Heart right ventricle (tissue), 16 donors: ENCODE measurements at regions not wholly inside any gene's neighbourhood (a gene's known extent, or its start where the extent isn't known, plus 50 kb on each side); places are given as distances from the start of the nearest gene placed in this dataset.

ENCODE experiments used
- ATAC-seq, 8 donors: fragments of 200-7000 bp; cut with Tn5 transposase; one replicate each; pipeline ENCODE4 v1.9.1; 2020; ENCODE audit warnings: mild to moderate bottlenecking in 8 of 8, moderate library complexity in 8 of 8, moderate number of reproducible peaks in 1 of 8
- DNase-seq, 2 donors: peaks; one replicate each; pipeline ENCODE4 v3.0.0-alpha.2; 2020
- H3K27ac ChIP-seq, 10 donors: fragments of 200-600 bp; sonication (generic) in 2 of 10; one replicate each; pipeline versions ENCODE4 v1.5.0 to v1.8.0; 2020 to 2022; ENCODE audit warnings: mild to moderate bottlenecking in 3 of 10
- H3K27me3 ChIP-seq, 7 donors: fragments of 200-600 bp; one replicate each; pipeline ENCODE4 v1.8.0; 2021 to 2022; ENCODE audit warnings: mild to moderate bottlenecking in 2 of 7
- H3K36me3 ChIP-seq, 9 donors: fragments of 200-600 bp; sonication (generic) in 1 of 9; one replicate each; pipeline versions ENCODE4 v1.5.0 to v1.8.0; 2020 to 2022; ENCODE audit warnings: mild to moderate bottlenecking in 2 of 9
- H3K4me1 ChIP-seq, 9 donors: fragments of 200-600 bp; sonication (generic) in 1 of 9; one replicate each; pipeline versions ENCODE4 v1.5.0 to v1.8.0; 2020 to 2022; ENCODE audit warnings: mild to moderate bottlenecking in 4 of 9
- H3K4me3 ChIP-seq, 10 donors: fragments of 200-600 bp; sonication (generic) in 2 of 10; one replicate each; pipeline versions ENCODE4 v1.5.0 to v1.8.0; 2020 to 2022; ENCODE audit warnings: mild to moderate bottlenecking in 7 of 10, moderate library complexity in 2 of 10
- H3K9me3 ChIP-seq, 11 donors: fragments of 200-600 bp in 10 of 11; sonication (generic) in 2 of 11; one replicate each; pipeline versions ENCODE4 v1.5.0 to v1.8.0; 2013 to 2022; ENCODE audit warnings: mild to moderate bottlenecking in 2 of 11, control low read depth in 1 of 11, moderate library complexity in 1 of 11
- WGBS, 2 donors: extraction: QIAGEN DNeasy Blood & Tissue Kit; methylation state at CpG; one replicate each; pipeline ENCODE4 v1.1.7; 2013; ENCODE audit warnings: inconsistent platforms in 1 of 2; 5-methylcytosine and 5-hydroxymethylcytosine counted together
- intact Hi-C, 10 donors: fragments of 100-400 bp; cut with DNase I; formaldehyde crosslinking; loops; one replicate each; pipeline versions ENCODE4 v1.11.1 to v1.14.2; 2022
- TF ChIP-seq, protein P1 (sequence below), 9 donors: fragments of 200-600 bp; sonication (generic) in 2 of 9; IDR thresholded peaks; one replicate each; pipeline versions ENCODE4 v1.5.0 to v1.8.0; 2021 to 2022; ENCODE audit warnings: antibody characterized with exemption in 9 of 9, mild to moderate bottlenecking in 5 of 9, moderate library complexity in 1 of 9
- donor health status: Arrhythmogenic right ventricular cardiomyopathy.
- donor health status: ischemic (EF 13 %, LVEDD 7.1; RV severe dilation, severe dysfunction).
- donor health status: healthy with polysubstance abuse.
- donor health status: DM: no; HTN: yes; CAD: no.
- donor health status: DM: no; HTN: no; CAD: no.
- donor health status: ischemic (EF 25% LVEDD 6.9; RV normal size, moderate dysfunction).
- donor health status: ischemic (EF 25% LVEDD 5.7; RV mildly dilated, moderate dysfunction).
- donor health status: healthy.
- donor health status: DM: yes; HTN: yes; CAD: no.
- donor health status: Ischemic cardiomyopathy.
- donor health status: ischemic (EF 35%, LVEDD 5.7; RV mildly dilated, moderate dysfunction).
- donor health status: nonischemic (EF 11% LVEDD 7.7; RV severe dilation, severe dysfunction).
- donor health status: DM: yes; HTN: yes; CAD: no.
- donor health status: PGD.
- donor health status: ischemic (EF 29% LVEDD 5.4; RV normal size, mild dysfunction).
- donor health status: nonischemic (EF 23%, LVEDD 6.1; RV moderate dilation, normal function).

DNA sequence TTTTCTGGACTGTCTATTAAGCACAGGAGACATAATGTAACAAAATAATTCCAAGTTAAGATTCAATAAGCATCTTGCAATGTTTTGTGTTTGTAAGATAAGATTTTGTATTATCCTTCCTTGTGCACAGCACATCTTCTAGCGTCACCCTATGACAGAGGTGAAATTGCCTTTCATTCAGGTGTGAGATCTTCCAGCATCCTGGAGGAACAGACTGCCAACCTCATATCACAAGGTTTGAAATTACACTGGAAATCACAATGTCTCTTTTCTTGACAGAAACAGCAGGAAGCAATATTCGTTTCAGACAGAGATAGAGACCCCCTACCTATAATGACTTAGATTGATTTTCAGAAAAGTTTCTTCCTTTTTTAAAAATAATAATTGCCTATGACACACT, 668.6 kb downstream of the GABRG1 start:
- H3K4me1 ChIP-seq: no peaks in the 10 kb centered on the region
- intact Hi-C loops: loop anchor here in 5 of 10 donors (10.0 kb wide), 2 partner anchors 810 to 820 kb away; no protein-coding TSS in a partner anchor

DNA sequence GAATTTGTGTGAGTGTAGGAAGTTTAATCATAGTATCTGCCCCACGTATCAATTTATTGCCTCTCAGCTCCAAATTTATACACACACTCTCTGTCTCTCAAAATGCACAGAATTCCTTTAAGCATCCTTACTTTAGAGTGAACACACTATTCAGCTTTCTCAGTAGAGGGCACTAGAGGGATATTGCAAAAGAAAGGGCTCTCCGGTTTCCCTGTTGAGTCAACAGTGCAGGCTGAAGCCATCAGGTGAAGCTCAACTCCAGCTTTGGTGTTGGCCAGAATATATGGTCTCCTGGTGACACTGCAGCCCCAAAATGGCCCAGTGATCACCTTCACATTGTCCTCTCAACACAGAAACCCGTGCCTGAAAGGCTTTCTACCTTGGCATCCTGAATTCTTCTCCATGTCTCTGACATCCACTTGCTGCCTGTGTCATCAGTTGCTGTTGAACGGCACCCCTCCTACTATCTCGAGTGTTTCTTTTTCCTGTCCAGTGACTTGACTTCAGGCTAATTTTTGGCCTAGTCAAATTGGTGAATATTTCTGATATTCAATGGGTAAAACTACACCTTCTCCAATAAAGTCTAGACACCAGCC, 670.5 kb downstream of the GABRG1 start:
- no peaks in the 10 kb centered on the region for H3K27me3 ChIP-seq
- ATAC-seq: peak in 4 of 8 donors; percentile 50 to 80 (median 60)
- no peak overlapping the region for H3K27ac ChIP-seq
- no peaks in the 10 kb centered on the region for H3K4me1 ChIP-seq
- intact Hi-C loops: loop anchor here in 5 of 10 donors (10.0 kb wide), 2 partner anchors 811 to 821 kb away; no protein-coding TSS in a partner anchor
- 25 to 28% methylated on average over 5 of the region's 5 CpGs for WGBS, 2 donors
- DNase-seq: no peak
- H3K36me3 ChIP-seq: no peaks in the 10 kb centered on the region
- no peaks in the 10 kb centered on the region for H3K9me3 ChIP-seq
- TF ChIP-seq, protein P1, sequence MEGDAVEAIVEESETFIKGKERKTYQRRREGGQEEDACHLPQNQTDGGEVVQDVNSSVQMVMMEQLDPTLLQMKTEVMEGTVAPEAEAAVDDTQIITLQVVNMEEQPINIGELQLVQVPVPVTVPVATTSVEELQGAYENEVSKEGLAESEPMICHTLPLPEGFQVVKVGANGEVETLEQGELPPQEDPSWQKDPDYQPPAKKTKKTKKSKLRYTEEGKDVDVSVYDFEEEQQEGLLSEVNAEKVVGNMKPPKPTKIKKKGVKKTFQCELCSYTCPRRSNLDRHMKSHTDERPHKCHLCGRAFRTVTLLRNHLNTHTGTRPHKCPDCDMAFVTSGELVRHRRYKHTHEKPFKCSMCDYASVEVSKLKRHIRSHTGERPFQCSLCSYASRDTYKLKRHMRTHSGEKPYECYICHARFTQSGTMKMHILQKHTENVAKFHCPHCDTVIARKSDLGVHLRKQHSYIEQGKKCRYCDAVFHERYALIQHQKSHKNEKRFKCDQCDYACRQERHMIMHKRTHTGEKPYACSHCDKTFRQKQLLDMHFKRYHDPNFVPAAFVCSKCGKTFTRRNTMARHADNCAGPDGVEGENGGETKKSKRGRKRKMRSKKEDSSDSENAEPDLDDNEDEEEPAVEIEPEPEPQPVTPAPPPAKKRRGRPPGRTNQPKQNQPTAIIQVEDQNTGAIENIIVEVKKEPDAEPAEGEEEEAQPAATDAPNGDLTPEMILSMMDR (IDR thresholded peaks at IDR 0.05): peak in 8 of 9 donors; percentile 9 to 59 (median 48)
- no peak overlapping the region for H3K4me3 ChIP-seq

More for the DNA sequence above, 668.6 kb downstream of the GABRG1 start:
- TF ChIP-seq, protein P1 (IDR thresholded peaks at IDR 0.05): no peak
- Histone ChIP-seq H3K4me3 (no peak overlapping the region), H3K9me3 (peaks cover 0 to 7% (median 3%) of the 10 kb centered on the region in 11 donors), H3K36me3 (no peaks in the 10 kb centered on the region), H3K27ac (no peak overlapping the region), H3K27me3 (no peaks in the 10 kb centered on the region)
- WGBS, 2 donors: 54 to 72% methylated on average over 2 of the region's 2 CpGs
- ATAC-seq: no peak
- no peak for DNase-seq

DNA sequence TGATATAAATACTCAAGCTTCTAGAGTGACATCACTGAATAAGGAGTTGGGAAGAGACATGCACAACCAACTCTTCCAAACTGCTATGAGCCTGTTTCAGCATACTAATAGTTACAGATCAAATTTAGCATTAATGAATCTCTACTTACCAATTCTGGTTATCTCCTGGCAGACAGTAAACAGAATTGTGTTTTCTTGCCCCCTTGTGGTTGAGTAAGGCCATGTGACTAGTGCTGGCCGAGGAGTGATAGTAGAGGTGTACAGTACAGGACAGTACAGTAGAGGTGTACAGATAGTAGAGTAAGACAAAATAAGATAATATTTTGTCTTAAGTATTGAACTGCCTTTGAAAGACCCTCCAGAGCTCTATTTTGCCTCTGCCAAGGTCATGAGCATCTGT, 681.4 kb downstream of the GABRG1 start:
- intact Hi-C loops: loop anchor here in 7 of 10 donors (2.0 to 10.0 kb wide), 6 partner anchors 508 to 680 kb away; no protein-coding TSS in a partner anchor
- Histone ChIP-seq H3K27me3 (no peaks in the 10 kb centered on the region), H3K36me3 (no peaks in the 10 kb centered on the region), H3K4me3 (no peak overlapping the region), H3K9me3 (no peaks in the 10 kb centered on the region), H3K4me1 (peaks cover 0 to 6% (median 0%) of the 10 kb centered on the region in 9 donors), H3K27ac (no peak overlapping the region)
- TF ChIP-seq, protein P1 (IDR thresholded peaks at IDR 0.05): peak in 8 of 9 donors; percentile 8 to 47 (median 32)
- ATAC-seq (peak in 3 of 8 donors; percentile 48 to 66 (median 61)), DNase-seq (no peak)
- 35 to 42% methylated on average over 1 of the region's 1 CpG for WGBS, 2 donors

DNA sequence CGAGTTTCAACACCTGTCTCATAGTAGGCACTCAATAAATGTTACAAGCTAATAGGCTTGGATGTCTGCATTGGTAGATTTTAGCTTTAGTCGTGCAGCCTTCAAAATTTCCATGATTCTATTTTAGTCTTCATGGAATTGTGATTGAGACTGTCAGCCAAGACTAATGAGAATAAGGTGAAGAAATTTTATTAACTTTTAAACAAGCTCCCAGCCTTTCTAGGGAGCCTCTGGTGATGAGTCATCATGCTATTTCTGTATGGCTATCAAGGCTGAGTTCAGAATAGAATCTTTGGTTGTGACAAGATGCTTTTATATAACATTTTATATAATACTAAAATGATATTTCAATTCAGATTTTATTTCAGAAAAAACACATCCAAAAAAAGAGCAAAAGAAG, 685.8 kb downstream of the GABRG1 start:
- H3K27ac ChIP-seq: peak overlapping the region in 5 of 10 donors; percentile 49 to 62 (median 57)
- intact Hi-C loops: no loop called here
- no peak overlapping the region for H3K4me3 ChIP-seq

More for the DNA sequence above, 685.8 kb downstream of the GABRG1 start:
- Histone ChIP-seq H3K27me3 (no peaks in the 10 kb centered on the region), H3K4me1 (peaks cover 0 to 6% (median 0%) of the 10 kb centered on the region in 9 donors), H3K9me3 (no peaks in the 10 kb centered on the region), H3K36me3 (no peaks in the 10 kb centered on the region)
- WGBS, 2 donors: 30 to 38% methylated on average over 2 of the region's 2 CpGs
- TF ChIP-seq, protein P1 (IDR thresholded peaks at IDR 0.05): no peak
- ATAC-seq (peak in 4 of 8 donors; percentile 43 to 84 (median 63)), DNase-seq (peak in 1 of 2 donors; percentile 11)
